C4-2B (cell line): ENCODE measurements at regions not wholly inside any gene's neighbourhood (a gene's known extent, or its start where the extent isn't known, plus 50 kb on each side); places are given as distances from the start of the nearest gene placed in this dataset.

Experiments
- ZFX ChIP-seq: fragments of 450-650 bp; IDR thresholded peaks from 2 replicates; pipeline ENCODE4 v1.6.1; 2017
- TF ChIP-seq, protein P1 (sequence below): fragments of 450-650 bp; conservative IDR thresholded peaks from 2 replicates; pipeline ENCODE4 v1.5.1; 2017; ENCODE audit warnings: mild to moderate bottlenecking

DNA sequence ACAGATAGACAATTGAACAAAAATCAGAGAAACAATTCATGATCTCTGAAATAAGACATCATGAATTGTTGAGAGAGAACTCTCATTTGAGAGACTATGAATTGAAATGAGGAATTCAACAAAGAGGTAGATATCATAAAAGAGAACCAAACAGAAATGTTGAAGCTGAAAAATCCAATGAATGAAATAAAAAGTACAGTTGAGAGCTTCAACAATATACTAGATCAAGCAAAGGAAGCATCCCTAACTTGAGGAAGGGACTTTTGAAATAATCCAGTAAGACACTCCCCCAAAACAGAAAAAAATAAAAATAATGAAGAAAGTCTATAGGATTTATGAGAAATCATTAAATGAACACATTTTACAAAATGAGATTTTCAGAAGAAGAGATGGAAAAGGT is 310.0 kb upstream of the PCDH10 start:
- TF ChIP-seq, protein P1, sequence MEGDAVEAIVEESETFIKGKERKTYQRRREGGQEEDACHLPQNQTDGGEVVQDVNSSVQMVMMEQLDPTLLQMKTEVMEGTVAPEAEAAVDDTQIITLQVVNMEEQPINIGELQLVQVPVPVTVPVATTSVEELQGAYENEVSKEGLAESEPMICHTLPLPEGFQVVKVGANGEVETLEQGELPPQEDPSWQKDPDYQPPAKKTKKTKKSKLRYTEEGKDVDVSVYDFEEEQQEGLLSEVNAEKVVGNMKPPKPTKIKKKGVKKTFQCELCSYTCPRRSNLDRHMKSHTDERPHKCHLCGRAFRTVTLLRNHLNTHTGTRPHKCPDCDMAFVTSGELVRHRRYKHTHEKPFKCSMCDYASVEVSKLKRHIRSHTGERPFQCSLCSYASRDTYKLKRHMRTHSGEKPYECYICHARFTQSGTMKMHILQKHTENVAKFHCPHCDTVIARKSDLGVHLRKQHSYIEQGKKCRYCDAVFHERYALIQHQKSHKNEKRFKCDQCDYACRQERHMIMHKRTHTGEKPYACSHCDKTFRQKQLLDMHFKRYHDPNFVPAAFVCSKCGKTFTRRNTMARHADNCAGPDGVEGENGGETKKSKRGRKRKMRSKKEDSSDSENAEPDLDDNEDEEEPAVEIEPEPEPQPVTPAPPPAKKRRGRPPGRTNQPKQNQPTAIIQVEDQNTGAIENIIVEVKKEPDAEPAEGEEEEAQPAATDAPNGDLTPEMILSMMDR = no peak
- TF ChIP-seq ZFX = no peak
